ENCODE measurements at regions not wholly inside any gene's neighbourhood (a gene's known extent, or its start where the extent isn't known, plus 50 kb on each side); places are given as distances from the start of the nearest gene placed in this dataset.

DNA sequence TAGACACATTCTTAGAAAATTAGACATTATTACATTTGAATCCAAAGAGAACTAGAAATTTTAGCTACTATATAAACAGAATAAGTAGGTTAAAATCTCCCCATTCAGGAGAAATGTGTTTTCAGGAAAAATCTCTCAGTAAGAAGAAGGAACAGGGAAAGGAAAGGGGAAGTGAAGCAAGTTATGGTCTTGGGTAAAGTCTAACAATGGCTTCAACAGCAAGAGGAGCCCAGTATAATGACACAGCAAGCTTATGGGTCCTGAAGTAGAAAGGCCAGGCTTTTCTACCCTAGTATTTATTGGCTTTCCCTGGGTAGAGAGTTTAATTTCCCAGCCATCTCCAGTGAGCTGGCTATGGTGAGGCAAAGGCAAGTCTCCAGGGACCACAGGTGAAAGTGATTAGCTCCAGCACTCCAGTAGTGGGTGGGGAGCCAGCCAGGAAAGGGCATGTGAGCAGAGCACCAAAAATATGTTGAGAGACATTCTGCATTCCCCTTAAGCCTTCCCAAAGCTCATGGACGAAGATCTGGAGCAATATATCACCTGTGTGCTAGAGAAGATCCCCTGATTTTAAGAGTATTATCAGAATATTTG lies 981.7 kb downstream of the NR2F1-AS1 start:
- DNase-seq: no peak

DNA sequence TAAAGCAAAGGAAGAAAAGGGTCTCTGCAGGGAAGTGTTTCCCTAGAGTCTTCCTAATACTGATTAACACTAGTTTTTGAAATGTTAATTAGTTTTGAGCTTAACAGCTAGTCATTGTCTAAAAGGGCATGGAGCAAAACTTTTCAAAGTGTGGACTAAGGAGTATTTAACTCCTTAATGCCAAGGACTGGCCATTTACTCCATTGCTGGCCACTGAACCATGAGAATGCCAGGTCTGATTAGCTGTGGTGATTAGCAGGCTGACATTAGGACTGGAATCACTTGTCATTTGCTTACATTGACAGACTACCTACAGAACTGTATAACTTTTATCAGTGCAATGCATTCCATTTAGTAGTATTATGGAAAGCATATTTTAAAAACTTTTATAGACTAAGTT lies 987.0 kb downstream of the NR2F1-AS1 start:
- DNase-seq: no peak

GRCh38 chr5:92588876-92589275 lies 992.1 kb downstream of the NR2F1-AS1 start:
- DNase-seq: no peak

DNA sequence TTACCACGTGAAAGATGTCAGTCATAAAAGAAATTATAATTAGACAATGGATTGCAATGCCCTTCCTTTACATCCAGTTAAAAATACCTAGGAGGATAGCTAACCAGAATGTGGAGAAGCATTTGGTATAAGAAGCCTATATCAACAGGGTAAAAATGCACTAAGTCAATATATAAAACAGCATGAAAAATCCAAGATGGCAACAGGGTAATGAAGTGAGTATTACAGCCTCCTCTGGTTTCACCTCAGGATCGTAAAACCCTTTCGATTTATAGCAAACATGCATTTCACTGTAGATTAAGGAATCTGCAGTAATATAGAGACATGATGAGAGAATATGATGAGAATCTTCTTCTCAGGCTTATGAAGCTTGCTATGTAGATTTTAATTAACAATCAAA lies 999.3 kb downstream of the NR2F1-AS1 start:
- no peak for DNase-seq

GRCh38 chr5:92581249-92581648 lies 999.8 kb downstream of the NR2F1-AS1 start:
- DNase-seq: no peak

- no peak for DNase-seq
Measured at GRCh38 chr5:92580814-92581213, 1000.2 kb downstream of the NR2F1-AS1 start.

DNA sequence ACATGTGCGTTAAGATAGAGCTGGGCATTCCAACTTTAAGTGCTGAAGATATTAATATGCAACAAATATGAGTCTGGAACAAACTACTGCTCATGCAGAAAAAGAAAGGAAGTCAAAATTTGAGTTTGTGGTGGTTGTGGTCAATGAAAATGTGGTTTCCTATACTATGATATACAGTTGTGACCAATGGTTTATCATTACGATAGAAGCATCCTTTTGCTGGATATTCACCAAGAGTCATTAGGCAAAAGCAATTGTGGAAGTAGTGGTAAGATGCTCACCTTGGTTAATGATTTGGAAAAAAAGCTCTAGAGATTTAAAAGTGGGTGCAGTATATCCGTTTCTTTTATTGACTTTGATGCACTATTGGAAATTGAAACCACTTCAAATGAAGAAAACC lies 1007.0 kb downstream of the NR2F1-AS1 start:
- no peak for DNase-seq

- DNase-seq: no peak
Measured at GRCh38 chr5:92568522-92568921, 1012.5 kb downstream of the NR2F1-AS1 start.

DNA sequence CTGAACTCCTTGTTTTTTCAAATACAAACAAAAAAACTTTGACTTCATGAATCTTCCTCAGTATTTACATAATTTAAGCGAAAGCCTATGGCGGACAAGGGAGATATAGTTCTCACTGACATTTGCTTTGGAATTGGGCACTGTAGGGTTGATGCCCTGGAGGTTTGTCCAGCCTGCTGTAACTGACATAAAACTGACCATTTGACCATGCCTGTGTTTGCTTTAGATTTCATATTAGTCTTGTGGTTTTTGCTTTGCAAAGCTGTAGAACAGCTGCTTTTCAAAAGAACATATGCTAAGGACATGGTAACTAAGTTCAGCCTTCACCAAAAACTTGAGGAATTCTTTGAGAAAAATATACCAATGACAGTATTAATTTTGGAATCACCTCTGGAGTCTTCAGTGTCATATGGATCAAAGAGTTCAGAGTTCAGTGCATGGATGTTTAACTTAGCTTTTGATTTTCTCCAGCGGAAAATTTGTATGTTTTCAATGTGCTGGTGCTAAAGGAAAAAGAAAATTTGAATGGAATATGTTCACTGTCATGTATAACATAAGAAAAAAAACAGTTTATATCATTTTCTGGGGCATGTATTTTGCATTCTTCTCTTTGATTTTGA lies 1013.1 kb downstream of the NR2F1-AS1 start:
- no peak for DNase-seq

- DNase-seq: no peak
Measured at GRCh38 chr5:92566113-92566786, 1014.8 kb downstream of the NR2F1-AS1 start.

- DNase-seq: no peak
Measured at GRCh38 chr5:92565673-92566072, 1015.3 kb downstream of the NR2F1-AS1 start.

DNA sequence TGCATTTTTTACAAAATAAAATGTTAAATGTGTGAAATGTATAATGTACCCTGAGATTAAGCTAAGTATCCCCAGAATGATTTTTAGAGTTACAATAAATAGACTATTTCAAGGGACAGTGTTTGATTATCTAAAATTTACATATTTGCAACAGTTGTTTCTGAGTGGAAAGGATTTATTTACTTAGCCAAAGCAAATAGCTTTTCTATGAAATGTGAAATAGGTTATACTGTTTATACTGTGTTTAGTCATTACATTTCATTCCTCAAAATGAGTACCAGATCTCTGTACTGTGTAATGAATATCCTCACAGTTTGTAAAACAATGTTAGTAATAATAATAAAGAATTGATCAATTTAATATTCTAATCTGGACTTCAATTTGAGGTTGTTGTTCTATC lies 1019.0 kb downstream of the NR2F1-AS1 start:
- no peak for DNase-seq

- no peak for DNase-seq
Measured at GRCh38 chr5:92561411-92561959, 1019.5 kb downstream of the NR2F1-AS1 start.

GRCh38 chr5:92560698-92561401 lies 1020.2 kb downstream of the NR2F1-AS1 start:
- no peak for DNase-seq

DNA sequence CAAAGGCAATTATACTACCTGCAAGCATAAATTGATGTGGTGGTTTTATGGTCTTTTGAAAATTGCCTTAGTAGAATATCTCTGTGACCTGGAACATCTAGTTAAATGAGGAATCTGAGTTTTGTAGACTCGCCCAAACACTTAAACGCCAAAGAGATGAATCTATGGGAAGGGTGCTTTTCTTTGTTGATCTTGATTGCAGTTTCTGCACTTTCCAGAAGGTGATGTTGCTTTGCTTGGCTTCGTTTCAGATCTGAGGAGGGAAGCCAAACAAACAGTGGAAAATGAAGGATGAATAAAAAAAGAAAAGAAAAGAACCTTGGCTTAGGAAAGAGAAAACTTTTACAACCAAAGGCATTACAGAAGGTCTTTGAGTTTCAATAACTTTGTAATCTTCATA lies 1021.2 kb downstream of the NR2F1-AS1 start:
- no peak for DNase-seq

DNA sequence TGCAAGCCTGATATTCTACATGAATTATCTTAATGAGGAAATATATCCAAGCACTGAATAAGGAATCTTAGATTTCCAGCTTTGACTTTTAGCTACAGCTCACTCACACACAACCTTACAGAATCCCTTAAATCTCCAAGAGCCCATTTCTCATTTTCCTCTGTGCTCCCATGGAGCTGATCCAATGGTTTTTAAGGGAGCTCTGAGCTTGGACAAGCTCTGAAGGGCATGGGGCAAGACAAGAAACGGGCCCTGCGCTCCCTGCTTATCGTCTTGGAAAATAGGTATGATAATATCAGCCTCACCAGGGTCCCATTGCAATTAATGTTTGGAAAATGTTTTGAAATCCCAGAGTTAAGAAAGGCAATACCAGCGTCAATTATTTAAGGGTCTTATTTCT lies 1021.7 kb downstream of the NR2F1-AS1 start:
- DNase-seq: no peak

DNA sequence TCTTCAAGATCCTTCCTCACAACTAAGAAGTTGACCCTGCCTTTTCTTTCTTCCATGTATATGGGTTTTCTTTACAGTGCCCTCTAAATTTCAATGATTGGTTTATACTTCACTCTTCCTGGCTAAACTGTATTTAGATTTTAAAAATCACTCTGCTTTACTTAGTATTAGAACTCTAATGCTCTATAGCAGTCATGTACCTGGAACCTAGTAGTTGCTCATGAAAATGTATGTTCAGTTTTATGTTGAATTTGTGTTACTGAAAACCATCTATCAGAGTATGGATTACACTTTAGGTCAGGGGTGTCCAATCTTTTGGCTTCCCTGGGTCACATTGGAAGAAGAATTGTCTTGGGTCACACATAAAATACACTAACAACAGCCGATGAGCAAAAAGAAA lies 1024.3 kb downstream of the NR2F1-AS1 start:
- DNase-seq: no peak

- DNase-seq: no peak
Measured at GRCh38 chr5:92554447-92555085, 1026.5 kb downstream of the NR2F1-AS1 start.

DNA sequence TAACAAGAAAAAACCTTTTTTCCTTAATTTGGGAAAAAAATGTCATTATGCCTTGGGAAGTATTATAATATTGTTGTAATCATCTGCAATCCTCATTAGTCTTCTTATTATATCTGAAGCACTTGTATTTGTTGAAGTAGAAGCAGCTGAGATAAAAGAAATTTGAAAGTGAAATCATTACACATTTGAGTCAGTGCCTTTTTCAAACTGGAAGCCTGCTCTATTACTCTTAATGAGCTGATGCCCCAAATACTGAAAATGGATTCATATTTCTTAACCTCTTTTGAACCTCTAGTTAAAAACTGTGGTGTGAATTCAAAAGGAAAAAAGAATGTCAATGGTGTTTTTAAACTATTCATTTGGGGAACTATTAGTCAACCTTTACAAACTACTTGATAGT lies 1027.7 kb downstream of the NR2F1-AS1 start:
- DNase-seq: no peak

GRCh38 chr5:92552206-92553160 lies 1028.5 kb downstream of the NR2F1-AS1 start:
- DNase-seq: no peak

DNA sequence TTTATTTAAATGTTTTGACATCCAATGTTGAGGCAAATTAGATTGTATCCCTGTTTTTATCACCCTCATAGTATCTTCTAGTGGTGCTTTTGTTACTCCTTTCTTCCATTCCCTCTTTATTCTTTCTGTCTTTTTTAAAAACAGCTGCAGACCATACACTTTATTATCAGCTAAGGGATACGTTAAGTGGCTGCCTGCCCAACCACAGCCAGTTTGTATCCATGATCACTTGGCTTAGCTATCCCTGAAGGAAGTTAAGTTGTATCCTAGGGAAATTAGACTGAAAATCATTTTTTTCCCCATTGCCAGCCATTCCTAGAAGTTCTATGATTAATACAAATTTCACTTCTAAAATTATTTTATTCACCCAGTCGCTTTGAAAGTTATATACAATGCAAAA lies 1032.7 kb downstream of the NR2F1-AS1 start:
- no peak for DNase-seq

DNA sequence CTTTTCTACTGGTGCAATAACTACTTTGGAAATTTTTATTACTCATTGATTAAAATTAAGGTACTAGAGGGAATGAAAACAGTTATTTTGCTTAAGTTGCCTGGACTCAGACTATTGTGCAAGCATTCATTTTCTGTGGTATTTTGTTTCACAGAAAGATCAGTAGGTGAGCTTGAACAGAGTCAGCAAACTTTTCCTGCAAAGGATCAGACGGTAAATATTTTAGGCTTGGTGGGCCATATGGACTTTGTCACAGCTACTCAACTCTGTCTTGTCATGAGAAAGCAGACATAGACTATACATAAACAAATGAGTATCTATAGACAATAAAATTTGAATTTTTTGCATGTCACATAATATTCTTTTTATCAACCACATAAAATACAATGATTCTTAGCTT lies 1036.4 kb downstream of the NR2F1-AS1 start:
- DNase-seq: no peak

Data from hippocampal formation (tissue), 2 donors.